A673 (cell line): ENCODE measurements at regions not wholly inside any gene's neighbourhood (a gene's known extent, or its start where the extent isn't known, plus 50 kb on each side); places are given as distances from the start of the nearest gene placed in this dataset.

Experiments
- BruUV-seq: library from RNA; stranded (reverse); fragments of 400-500 nt; replicated peaks from 2 replicates; lab custom pipeline; 2021; lab: Mats Ljungman, UMichigan
- CTCF ChIA-PET: fragments of 300-600 bp; sonication (Branson Sonifier 250); formaldehyde crosslinking; loops from one replicate; lab custom pipeline; 2022; ENCODE audit warnings: antibody characterized with exemption; lab: Charles Lee
- POLR2A ChIA-PET: fragments of 300-600 bp; sonication (Branson Sonifier 250); formaldehyde crosslinking; loops from one replicate; lab custom pipeline; 2022; ENCODE audit warnings: antibody characterized with exemption; ENCODE audit not compliant: low non-redundant PET; lab: Charles Lee
- DNase-seq: peaks from one replicate; pipeline ENCODE4 v3.0.0-alpha.2; 2015; ENCODE audit warnings: low spot score
- H3K27ac ChIP-seq: fragments of 200-600 bp; sonication (generic); 2 replicates; pipeline ENCODE4 v1.5.1; 2016; ENCODE audit warnings: mixed run types, low read depth, mild to moderate bottlenecking, mixed read lengths, antibody characterized with exemption, low read length; ENCODE audit not compliant: poor library complexity, severe bottlenecking
- H3K27me3 ChIP-seq: fragments of 200-600 bp; sonication (generic); replicated peaks from 2 replicates; pipeline ENCODE4 v1.6.1; 2017; ENCODE audit warnings: mixed run types, low read depth, mild to moderate bottlenecking, mixed read lengths, antibody characterized with exemption, low read length; ENCODE audit not compliant: insufficient read depth, poor library complexity
- H3K36me3 ChIP-seq: fragments of 200-600 bp; sonication (generic); 2 replicates; pipeline ENCODE4 v1.6.1; 2016; ENCODE audit warnings: mixed run types, mild to moderate bottlenecking, mixed read lengths, antibody characterized with exemption, low read length; ENCODE audit not compliant: insufficient read depth, poor library complexity, severe bottlenecking
- H3K4me1 ChIP-seq: fragments of 200-600 bp; sonication (generic); 2 replicates; pipeline ENCODE4 v1.6.1; 2017; ENCODE audit warnings: mixed run types, mild to moderate bottlenecking, mixed read lengths, antibody characterized with exemption, low read length; ENCODE audit not compliant: insufficient read depth, poor library complexity, severe bottlenecking
- H3K4me3 ChIP-seq: fragments of 200-600 bp; sonication (generic); 2 replicates; pipeline ENCODE4 v1.5.1; 2016; ENCODE audit warnings: low read depth, mixed run types, mild to moderate bottlenecking, mixed read lengths, low read length; ENCODE audit not compliant: poor library complexity, severe bottlenecking
- H3K9me3 ChIP-seq: fragments of 200-600 bp; sonication (generic); 2 replicates; pipeline ENCODE4 v1.6.1; 2016; ENCODE audit warnings: mixed run types, low read depth, mild to moderate bottlenecking, mixed read lengths, antibody characterized with exemption, low read length; ENCODE audit not compliant: poor library complexity, severe bottlenecking
- EZH2 ChIP-seq: fragments of 200-600 bp; sonication (generic); IDR thresholded peaks from 2 replicates; pipeline ENCODE4 v1.6.1; 2017; ENCODE audit warnings: borderline replicate concordance, low read depth, mild to moderate bottlenecking, mixed read lengths, antibody characterized with exemption, low read length; ENCODE audit not compliant: poor library complexity, severe bottlenecking
- intact Hi-C: fragments of 100-400 bp; cut with micrococcal nuclease; formaldehyde crosslinking; loops from one replicate; pipeline ENCODE4 v1.10.0; 2022; ENCODE audit not compliant: unreplicated experiment
- TF ChIP-seq, protein P1 (sequence below): fragments of 300-800, 200-600 bp; sonication (generic); conservative IDR thresholded peaks from 2 replicates; pipeline ENCODE4 v1.5.1; 2017; ENCODE audit warnings: low read depth, mild to moderate bottlenecking, antibody characterized with exemption, low read length, moderate library complexity, mixed read lengths

DNA sequence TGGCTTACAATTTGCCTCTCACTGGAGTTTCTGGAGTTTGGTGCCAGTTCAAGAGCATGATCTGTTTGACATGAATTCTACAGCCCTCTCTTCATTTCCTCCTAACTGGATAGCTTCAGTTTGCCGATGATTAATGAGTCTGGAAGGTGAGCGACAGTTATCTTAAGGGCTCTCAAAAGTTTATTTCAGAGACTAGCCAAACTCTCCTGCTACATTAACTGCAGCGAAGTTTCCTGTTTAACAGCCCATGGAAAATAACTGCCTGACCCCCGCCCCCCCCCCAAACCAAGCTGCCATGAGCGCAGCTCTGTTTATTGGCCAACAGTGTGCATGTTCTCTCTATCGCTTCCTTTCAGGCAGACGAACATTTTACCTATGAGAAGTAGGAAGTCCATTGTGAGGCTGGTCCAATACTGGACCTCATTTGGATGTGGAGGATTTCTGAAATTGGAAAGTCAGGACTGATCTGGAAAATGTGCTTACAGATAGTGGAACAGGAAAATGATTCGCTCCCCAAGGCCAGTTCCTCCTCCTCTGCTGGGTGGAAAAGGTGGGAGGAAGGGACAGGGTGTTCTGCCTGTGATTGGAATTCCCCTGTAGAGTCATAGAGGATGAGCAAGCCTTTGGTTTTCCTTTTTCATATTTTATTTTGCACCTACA lies 522.2 kb upstream of the JAG1 start:
- no TSS peak for BruUV-seq
- no peak overlapping the region for H3K4me3 ChIP-seq
- TF ChIP-seq, protein P1, sequence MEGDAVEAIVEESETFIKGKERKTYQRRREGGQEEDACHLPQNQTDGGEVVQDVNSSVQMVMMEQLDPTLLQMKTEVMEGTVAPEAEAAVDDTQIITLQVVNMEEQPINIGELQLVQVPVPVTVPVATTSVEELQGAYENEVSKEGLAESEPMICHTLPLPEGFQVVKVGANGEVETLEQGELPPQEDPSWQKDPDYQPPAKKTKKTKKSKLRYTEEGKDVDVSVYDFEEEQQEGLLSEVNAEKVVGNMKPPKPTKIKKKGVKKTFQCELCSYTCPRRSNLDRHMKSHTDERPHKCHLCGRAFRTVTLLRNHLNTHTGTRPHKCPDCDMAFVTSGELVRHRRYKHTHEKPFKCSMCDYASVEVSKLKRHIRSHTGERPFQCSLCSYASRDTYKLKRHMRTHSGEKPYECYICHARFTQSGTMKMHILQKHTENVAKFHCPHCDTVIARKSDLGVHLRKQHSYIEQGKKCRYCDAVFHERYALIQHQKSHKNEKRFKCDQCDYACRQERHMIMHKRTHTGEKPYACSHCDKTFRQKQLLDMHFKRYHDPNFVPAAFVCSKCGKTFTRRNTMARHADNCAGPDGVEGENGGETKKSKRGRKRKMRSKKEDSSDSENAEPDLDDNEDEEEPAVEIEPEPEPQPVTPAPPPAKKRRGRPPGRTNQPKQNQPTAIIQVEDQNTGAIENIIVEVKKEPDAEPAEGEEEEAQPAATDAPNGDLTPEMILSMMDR = no peak
- TF ChIP-seq EZH2 = no peak
- no peaks in the 10 kb centered on the region for H3K9me3 ChIP-seq
- ChIA-PET POLR2A (no interaction called here), CTCF (no interaction called here)
- no peak overlapping the region for H3K27ac ChIP-seq
- DNase-seq = no peak
- intact Hi-C loops = no loop called here
- H3K36me3 ChIP-seq = no peaks in the 10 kb centered on the region
- H3K27me3 ChIP-seq = no peaks in the 10 kb centered on the region
- H3K4me1 ChIP-seq = no peaks in the 10 kb centered on the region

DNA sequence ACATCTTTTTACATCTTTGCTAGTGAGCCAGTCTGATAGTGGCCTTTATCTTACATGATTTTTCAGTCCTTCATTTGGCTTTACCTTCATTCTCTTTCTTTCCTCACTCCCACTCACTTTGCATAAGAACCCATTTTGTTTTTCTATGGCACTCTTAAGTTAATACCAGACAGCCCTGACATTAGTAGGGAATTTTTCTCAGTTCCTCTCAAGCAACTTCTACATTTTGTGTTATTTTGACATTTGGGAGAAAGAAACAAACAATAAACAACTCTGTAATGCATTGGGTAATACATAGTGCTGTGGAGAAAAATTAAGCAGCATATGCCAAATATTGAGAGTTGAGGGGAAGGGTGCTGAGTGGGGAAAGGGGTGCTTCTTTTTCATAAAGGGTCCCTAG lies 524.1 kb upstream of the JAG1 start:
- no TSS peak for BruUV-seq
- no peak overlapping the region for H3K4me3 ChIP-seq
- no peaks in the 10 kb centered on the region for H3K4me1 ChIP-seq
- no peaks in the 10 kb centered on the region for H3K9me3 ChIP-seq
- intact Hi-C loops = no loop called here
- DNase-seq = no peak
- H3K36me3 ChIP-seq = no peaks in the 10 kb centered on the region
- TF ChIP-seq, protein P1 = no peak
- TF ChIP-seq EZH2 = no peak
- no peak overlapping the region for H3K27ac ChIP-seq
- ChIA-PET CTCF (no interaction called here), POLR2A (no interaction called here)
- H3K27me3 ChIP-seq = no peaks in the 10 kb centered on the region

DNA sequence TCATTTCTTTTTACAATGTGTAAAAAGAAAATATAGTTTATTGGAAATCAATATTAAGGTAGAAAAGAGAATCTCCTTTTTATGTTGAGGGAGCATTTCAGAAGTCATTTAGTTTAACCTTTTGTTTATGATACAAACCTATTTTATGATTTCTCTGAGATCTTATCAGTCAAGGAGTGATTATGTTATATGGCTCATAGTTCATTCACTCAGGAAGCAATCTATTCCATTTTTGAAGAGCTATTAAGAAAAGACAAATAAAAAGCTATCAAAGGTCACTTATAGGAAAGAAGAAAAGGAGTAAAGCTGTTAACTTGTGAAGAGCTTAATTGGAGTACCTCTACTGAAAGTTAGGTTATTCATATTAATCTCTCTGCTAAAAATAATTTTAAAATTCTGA lies 526.6 kb upstream of the JAG1 start:
- intact Hi-C loops = loop anchor here (10.0 kb wide), 1 partner anchor 344 kb away; no protein-coding TSS in a partner anchor
- H3K36me3 ChIP-seq = no peaks in the 10 kb centered on the region
- H3K9me3 ChIP-seq = no peaks in the 10 kb centered on the region
- no peaks in the 10 kb centered on the region for H3K27me3 ChIP-seq
- H3K4me1 ChIP-seq = peaks cover 2% of the 10 kb centered on the region
- DNase-seq = no peak
- CTCF ChIA-PET = no interaction called here
- TF ChIP-seq EZH2 = no peak
- TF ChIP-seq, protein P1 = no peak
- POLR2A ChIA-PET = no interaction called here
- no peak overlapping the region for H3K27ac ChIP-seq
- BruUV-seq = no TSS peak
- no peak overlapping the region for H3K4me3 ChIP-seq
